HG02763 (cell line): ENCODE measurements at regions not wholly inside any gene's neighbourhood (a gene's known extent, or its start where the extent isn't known, plus 50 kb on each side); places are given as distances from the start of the nearest gene placed in this dataset.
"Not testable (repeated sequence)": the region's sequence is repeated elsewhere in the genome, so short reads cannot be mapped to it uniquely, and the experiment has no call there.

Experiments used
- ATAC-seq: cut with Tn5 transposase; IDR thresholded peaks from one replicate; pipeline ENCODE4 v1.9.1; 2021; ENCODE audit warnings: mild to moderate bottlenecking, moderate library complexity; ENCODE audit not compliant: unreplicated experiment

DNA sequence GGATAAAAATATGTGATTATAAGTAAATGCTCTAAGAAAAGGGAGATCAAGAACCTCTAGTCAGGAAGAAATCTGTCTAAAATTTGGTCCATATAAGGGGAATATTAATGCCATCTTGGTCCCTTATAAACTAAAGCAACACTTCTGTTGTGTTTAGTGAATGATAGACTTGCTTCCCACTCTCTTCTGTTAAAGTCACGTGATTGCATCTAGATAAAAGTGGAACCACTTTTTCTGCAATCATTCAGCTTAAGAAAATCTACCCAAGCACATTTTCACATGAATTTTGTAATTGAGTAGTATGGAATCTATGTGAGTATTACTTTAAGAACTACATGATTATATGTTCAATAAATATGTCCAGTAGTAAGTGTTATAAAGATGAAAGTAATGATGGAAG, 782.9 kb upstream of the MIR17HG start:
- ATAC-seq = no peak

DNA sequence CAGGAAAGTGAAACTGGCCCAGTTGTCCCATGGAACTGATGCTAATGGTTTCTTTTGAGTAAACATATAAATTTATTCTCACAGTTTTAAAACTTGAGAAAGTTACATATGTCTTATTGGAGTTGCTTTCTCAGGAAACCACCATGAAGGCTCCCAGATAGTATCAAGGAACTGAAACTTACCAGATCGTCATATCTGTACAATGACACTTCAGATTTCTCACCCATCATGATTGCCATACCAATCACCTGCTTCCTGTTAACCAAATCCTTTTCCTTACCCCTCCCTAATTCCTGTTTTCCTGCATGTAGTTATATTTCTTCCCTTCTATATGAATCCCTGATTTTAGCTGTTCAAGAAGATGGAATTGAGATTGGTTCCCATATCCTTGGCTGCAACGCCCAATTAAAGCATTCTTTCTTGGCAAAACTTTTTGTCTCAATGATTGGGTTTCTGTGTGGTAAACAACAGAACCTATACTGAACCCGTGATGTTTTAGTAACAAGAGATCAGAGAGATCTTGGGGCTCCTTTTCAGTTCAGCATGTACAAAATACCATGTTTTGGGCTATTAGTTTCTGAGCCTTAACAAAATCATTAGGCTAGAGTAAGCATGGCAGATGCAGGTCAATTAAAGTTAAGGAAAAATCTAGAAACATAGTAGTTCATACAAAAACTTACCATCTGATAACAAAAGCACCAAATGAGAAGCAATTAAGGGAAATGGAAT, 781.3 kb upstream of the MIR17HG start:
- no peak for ATAC-seq

DNA sequence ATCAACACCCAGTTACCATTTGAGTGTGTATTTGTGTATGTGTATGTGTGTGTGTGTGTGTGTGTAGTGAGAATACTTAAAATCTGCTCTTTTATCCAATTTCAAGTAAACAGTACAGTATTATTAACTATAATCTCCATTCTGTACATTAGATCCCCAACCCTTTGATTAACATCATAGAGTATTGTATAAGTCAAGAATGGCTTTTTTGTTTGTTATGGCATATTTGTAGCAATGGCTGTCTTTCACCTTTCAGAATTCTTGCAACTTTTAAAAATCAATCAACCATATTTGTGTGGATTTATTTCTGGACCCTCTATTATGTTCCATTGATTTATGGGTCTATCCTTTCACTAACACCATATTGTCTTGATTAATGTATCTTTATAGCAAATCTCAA, 779.3 kb upstream of the MIR17HG start:
- no peak for ATAC-seq

DNA sequence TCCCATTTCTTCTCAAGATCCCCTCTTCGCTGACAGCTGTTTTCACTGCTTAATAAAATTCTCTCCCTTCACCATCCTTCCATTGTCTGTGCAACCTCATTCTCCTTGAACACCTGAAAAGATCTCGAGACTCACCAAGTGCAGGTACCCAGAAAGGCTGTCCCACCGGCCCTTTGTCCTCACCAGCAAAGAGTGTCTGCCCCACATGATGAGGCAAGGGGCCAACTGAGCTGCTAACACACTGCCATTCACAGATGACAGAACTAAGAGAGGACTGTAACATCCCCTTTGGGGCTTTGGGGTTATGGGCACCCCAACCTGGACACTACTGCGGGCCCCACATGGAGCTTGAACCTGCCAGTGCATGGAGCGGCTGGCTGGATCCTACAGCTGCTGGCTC, 771.4 kb upstream of the MIR17HG start:
- no peak for ATAC-seq

DNA sequence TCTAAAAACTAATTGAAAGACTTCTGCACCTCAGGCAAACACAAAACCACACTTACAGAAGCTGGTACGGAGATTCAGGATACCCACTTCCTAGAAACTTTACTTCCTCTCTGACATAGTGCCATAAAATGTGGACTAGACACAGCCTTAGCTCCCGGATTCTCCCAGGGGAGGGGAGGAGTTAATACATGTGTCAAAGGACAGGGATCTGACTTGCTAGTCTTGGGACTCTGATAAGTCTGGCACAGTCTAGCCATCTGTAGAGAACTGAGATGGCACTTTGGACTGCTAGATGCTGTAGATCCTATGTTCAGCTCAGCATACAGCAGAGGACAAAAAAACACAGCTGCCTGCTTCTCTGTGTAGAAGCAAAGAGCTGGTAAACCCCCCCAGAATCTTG, 769.8 kb upstream of the MIR17HG start:
- ATAC-seq = no peak

DNA sequence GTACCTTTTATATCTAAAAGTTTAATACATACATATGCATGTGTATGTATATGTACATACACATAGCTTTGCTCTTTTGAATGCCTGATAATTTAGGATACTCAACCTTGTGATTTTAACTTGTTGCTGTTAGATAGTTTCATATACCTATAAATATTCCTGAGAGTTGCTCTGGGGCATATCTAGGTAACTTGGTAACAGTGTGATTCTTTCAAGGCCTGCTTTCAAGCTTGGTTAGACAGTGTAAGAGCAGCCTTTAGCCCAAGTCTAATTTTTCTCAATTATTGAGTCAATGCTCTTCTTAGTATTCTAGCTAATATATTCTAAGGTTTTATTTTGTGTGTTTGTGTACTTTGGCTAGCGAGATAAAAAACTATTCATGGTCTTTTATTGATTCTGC, 762.1 kb upstream of the MIR17HG start:
- ATAC-seq = no peak

DNA sequence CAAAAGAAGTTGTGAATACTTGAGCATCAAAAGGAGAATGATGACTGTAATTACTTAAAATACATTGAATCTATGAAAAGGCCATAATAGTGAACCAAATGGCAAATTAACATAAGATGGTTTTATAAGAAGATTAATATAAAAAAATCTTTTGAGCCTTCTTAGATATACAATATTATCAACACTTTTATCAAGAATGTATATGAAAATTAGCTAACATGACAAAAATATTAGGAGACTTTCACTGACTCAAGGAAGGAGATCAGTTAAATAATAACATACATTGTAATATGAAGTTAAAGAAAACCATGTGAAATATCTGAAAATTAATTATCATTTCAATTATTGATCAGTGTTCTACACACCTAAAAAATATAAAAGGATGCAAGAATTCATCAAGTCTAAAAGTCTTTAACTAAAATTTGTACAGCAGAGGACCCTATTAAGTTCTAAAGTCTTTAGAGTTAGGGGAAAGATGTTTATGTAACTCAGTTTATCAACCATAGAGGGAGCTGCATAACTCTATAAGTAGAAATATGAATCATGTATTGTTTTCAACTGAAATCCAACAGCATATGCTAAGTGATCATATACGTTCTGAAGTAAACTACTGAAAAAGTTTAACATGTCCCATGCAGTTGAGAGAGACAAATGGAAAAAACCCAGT, 756.1 kb upstream of the MIR17HG start:
- ATAC-seq = no peak

DNA sequence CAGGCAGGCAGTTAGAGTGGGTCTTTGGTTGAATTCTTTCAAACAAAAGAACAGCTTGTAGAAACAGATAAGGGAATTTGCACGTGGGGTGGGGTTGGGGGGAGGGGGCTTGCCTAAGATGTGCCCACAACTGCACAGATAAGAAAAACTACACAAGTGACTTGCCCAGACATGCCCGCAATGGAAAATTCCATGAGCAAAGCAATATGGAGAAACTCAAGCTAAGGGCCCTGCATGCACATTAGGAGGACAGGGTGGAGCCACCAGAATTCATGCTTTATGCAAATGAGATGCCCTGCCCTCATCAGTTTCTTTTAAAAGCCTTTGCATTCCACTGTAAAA, 755.6 kb upstream of the MIR17HG start:
- ATAC-seq = no peak

DNA sequence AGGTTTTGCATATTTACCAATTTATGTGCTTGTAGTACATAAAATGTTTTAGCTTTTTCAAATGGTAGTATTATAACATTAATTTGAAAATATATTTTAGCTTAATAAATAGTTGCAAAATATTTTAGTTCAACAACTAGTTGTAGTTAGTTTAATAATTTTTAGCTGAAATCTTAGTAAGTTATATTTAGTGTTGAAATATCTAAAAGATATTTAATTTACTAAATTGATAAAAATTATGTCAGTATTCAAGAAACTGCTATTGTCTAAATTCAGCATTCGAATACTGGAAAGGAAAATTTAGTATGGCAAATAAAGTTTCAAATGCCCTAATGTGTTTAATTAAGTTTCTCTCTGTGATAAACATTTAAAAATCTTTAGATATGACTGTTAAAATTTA, 754.5 kb upstream of the MIR17HG start:
- no peak for ATAC-seq

DNA sequence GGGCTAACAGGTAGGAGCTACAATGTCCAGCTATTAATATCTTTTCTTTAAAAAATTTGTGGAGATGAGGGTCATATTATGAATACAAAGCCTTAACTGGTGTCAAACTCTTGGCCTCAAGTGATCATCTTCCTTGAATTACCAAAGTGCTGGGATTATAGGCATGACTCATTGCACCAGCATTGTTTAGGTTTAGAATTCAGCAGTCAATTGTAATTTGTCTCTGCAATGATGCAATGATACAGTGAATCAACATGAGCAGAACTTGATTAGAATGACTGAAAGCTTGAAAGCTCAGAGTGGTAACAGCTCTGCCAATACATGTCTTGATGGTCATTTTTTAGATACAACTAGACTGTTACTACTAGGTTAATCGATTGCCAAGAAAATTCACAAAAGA, 752.8 kb upstream of the MIR17HG start:
- ATAC-seq = no peak

DNA sequence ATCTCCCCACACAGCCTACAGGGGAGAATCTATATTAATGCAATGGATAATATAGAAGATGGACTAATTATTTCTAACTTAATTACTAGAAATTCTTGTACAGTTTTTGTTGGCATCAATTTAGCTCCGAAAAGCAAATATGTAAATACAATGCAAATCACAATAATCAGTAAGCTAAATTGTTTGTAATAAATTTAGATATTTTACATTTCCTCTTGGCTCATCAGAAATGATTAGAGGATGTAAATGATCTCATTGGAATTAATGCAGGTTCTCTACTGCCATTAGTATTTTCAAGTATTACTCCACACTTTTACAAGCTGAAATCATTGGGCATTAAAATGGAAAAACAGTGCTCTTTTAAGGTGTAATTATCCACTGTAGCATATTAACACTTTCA, 741.8 kb upstream of the MIR17HG start:
- no peak for ATAC-seq

DNA sequence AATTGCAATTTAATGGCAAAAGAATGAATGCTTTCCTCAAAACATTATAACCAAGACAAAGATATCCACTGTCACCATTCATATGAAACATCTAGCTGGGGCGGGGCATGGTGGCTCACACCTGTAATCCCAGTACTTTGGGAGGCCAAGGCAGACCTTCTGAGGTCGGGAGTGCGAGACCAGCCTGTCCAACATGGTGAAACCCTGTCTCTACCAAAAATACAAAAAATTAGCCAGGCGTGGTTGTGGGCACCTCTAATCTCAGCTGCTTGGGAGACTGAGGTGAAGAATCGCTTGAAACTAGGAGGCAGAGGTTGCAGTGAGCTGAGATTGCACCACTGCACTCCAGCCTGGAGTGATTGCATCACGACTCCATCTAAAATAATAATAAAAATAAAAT, 740.6 kb upstream of the MIR17HG start:
- not testable (repeated sequence) for ATAC-seq

DNA sequence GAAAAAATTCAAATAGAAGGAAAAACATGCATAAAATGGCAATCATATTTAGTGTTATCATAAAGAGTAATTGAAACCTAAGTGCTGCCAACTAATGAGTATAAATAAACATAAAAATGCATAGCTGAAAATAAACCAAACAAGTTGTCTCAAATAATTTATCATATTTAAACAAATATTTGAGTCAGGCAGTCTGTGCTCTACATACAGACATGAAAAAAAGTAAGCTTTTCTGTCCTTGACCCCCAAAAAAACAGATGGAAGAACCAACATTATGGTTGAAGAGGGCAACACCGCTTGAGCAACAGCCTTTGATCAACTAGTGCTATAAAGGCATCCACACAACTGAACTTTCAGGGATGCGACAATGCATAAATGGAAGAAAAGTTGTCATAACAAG, 735.1 kb upstream of the MIR17HG start:
- no peak for ATAC-seq

DNA sequence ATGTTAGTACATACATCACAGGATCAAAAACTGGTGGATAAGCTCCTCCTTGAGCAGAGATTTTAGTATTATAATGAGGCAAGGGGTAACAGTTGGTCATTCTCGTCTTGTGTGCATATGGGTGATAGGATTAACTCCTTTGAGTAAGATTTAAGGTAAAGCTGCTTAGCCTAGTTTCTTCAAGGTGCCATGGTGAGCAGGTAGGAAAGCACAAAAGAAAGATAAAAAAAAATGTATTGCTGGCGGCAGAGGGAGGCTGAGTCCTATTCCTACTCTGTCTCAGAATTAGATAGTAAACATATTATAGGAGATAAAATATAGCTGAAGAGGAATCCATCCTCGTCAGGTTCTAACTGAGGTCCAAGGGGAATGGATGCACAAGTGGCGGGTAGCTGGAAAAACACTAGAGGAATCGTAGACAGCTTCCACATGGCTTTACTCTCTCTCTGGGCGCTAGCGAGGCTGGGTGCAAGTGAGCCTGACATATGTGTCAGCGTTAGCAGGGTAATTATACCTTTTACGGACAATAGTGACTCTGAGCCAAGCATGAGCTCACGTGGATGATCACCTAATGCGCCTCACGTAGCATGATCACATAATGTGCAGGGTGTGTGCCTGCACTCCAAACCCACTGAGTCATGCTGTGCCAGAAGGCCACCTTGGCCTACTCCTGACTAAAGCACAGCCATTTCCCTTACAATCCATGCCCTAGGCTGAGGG, 734.3 kb upstream of the MIR17HG start:
- no peak for ATAC-seq

DNA sequence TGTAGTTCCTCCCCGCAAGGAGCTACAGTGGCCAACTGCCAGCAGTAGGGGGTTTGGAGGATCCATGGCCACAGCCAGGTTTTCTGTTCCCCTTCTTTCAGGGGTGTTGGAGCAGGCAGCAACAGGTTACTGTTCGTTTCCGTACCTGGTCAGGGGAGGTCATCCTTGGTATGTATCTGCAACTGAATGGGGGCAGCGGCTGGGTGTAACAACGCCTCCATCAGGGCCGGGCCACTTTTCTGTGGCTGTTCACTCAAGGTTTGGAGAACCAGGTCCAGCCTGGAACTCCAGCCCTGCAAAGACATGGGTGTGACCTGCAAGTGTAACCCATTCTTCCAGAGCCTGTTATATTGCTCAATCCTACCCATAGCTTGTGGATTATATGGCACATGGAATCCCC, 732.3 kb upstream of the MIR17HG start:
- no peak for ATAC-seq

DNA sequence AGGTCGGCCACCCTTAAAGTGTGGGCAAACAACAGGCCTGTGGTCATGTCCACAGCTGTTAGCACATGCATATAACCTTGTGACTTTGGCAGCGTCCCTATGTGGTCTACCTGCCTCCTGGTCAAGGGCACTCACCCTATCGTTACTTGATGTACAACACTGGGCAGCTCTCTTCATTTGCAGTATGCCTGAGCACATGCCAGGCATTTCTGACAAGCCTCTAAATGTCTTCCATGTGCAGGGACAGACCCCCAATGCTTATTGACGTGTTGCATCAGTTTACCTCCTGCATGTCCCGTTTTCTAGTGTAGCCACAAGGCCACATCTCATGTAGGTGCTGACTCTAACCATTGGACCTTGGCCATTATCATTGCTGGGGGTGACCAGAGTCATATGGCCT, 731.7 kb upstream of the MIR17HG start:
- ATAC-seq = no peak

DNA sequence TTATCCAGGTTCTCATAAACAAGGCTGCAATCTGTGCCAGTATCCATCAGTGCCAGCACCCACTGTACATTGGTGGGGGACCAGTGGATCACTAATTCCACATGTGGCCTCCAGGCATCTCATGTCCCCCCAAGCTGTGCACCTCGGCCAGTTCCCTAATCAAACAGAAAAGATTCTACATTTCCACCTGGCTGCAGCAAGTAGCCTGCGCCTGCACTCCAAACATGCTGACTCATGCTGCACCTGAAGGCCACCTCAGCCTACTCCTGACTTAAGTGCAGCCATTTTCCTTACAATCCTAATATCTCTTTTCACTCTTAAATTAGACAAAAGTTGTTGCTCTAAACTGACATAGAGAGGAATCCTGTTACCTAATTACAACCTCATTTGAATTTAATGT, 729.4 kb upstream of the MIR17HG start:
- no peak for ATAC-seq

DNA sequence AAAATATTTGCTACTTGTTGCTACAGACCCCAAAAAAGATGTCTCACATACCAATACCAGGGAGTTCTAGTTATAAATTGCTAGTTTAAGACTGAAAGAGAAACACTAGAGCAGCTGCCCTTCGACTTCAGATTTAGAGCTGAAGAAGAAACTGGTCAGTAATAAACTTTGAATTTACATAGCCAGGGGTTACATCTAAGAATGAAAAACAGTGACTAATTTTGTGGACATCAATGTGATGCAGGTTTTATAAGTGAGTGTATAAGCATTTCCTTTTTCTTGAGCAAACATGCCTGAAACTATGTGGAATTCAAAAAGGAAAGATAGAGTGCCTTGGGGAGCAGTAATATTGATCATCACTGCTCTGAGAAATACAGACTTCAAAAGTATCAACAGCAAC, 724.9 kb upstream of the MIR17HG start:
- ATAC-seq = no peak

DNA sequence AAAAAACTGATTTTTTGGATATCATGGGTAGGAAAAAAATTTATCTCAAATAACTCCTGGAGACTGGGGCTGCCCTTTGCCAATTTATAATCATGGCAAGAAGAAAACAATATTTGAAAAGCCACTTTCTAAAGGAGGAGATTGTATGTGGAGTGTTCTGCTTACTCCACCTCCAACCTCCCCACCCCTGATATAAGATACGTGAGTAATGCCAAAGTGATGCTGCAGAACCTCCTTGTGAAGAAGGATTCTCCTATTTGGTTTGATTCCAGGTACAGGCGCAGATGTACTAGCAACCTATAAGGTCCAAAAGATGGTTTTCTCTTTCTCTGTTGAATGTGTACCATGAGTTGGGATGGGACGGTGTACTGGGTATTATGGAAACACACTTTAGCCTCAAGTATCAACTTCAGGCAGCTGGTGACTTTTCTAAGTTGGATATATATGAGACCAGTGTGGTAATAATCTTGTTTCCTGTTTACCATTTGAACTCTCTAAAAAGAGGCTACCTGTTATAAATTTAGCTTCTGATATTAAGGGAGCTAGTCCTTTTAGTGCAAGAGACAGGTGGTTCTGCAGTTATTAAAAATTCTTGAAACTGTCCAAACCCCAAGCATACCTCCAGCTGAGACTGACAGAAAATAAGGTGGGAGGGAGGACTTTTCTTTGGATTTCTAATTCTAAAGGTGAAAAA, 724.0 kb upstream of the MIR17HG start:
- ATAC-seq = no peak

DNA sequence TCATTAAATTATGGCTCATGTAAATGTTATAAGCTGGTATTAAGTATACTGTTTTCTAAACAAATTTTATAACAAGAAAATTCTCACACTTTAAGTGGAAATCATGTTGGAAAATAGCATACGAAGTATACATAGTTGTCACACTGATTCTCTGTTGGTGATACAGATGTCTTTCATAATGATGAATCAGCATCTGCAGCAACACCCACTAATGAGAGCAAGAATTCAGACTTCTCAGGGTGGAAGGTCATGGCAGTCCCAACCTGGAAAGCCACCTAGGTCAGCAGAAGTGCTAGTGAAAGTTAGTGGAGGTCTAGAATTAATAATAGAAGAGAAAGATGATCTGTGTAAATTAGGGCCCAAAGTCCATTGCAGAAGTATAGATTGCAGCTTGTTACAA, 719.7 kb upstream of the MIR17HG start:
- no peak for ATAC-seq

DNA sequence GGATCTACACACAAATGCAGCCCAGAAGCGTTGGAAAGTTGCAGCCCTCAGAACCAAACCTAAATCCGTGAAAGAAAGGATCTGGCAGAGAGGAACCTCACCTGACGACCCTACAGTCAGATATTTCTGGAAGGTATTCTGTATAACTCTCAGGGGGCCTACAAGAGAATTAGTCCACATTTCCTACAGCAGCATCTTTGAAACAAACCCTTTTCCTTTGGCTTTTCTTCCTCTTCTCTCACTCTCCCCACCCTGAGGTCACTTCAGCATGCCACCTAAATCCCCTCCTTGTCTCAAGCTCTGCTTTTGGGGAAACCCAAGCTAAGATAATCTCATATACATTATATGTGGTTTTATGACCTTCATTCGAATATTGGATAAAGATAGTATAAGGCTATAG, 719.0 kb upstream of the MIR17HG start:
- ATAC-seq = no peak

DNA sequence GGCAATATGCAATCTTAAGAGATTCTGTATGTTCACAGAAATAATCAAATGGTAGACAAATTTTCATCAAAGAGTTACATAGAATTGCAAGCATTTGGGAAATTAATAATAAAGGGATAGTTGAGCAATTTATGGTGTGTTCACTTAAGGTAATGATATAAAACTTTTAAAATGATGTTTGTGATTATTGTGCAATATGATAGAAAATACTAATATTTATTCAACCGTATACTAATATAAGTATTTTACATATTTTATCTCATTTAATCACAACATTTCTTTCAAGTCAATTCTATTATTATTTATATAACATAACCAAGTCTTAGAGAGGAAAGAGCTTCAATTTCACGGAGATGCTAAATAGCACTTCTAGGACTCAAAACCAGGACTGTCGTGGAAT, 716.8 kb upstream of the MIR17HG start:
- ATAC-seq = no peak
